Mesendoderm (in vitro differentiated cells): ENCODE measurements at regions not wholly inside any gene's neighbourhood (a gene's known extent, or its start where the extent isn't known, plus 50 kb on each side); places are given as distances from the start of the nearest gene placed in this dataset.

ENCODE experiments used
- DNase-seq: peaks from one replicate; pipeline ENCODE4 v3.0.0; 2013
- H2AK5ac ChIP-seq: 2 replicates; pipeline ENCODE4 v1.6.1; 2013; ENCODE audit warnings: low read length, inconsistent platforms
- H2BK120ac ChIP-seq: 2 replicates; pipeline ENCODE4 v1.6.1; 2013; ENCODE audit warnings: low read depth, mild to moderate bottlenecking, low read length, moderate library complexity, mixed read lengths
- H2BK15ac ChIP-seq: replicated peaks from 2 replicates; pipeline ENCODE4 v1.6.1; 2013; ENCODE audit warnings: low read depth, mild to moderate bottlenecking, moderate library complexity
- H2BK5ac ChIP-seq: 2 replicates; pipeline ENCODE4 v1.6.1; 2013; ENCODE audit warnings: low read length, inconsistent platforms
- H3K18ac ChIP-seq: 2 replicates; pipeline ENCODE4 v1.6.1; 2013; ENCODE audit warnings: mild to moderate bottlenecking, low read length, mixed read lengths
- H3K23ac ChIP-seq: one replicate; pipeline ENCODE4 v1.6.1; 2013; ENCODE audit warnings: low read length
- H3K27ac ChIP-seq: 2 replicates; pipeline ENCODE4 v1.5.1; 2013; ENCODE audit warnings: low read depth, mild to moderate bottlenecking, inconsistent platforms, low read length, moderate library complexity
- H3K27me3 ChIP-seq: 2 replicates; pipeline ENCODE4 v1.6.1; 2013; ENCODE audit warnings: low read length, control low read depth, mild to moderate bottlenecking, inconsistent platforms; ENCODE audit not compliant: insufficient read depth, poor library complexity
- H3K36me3 ChIP-seq: 2 replicates; pipeline ENCODE4 v1.6.1; 2013; ENCODE audit warnings: low read length, inconsistent platforms; ENCODE audit not compliant: control insufficient read depth, insufficient read depth
- H3K4ac ChIP-seq: one replicate; pipeline ENCODE4 v1.6.1; 2013; ENCODE audit warnings: low read depth, mild to moderate bottlenecking, low read length, moderate library complexity
- H3K4me1 ChIP-seq: 2 replicates; pipeline ENCODE4 v1.6.1; 2013; ENCODE audit warnings: low read depth, low read length, inconsistent platforms; ENCODE audit not compliant: control insufficient read depth
- H3K4me2 ChIP-seq: 2 replicates; pipeline ENCODE4 v1.6.1; 2013; ENCODE audit warnings: low read length
- H3K4me3 ChIP-seq: 2 replicates; pipeline ENCODE4 v1.5.1; 2013; ENCODE audit warnings: mild to moderate bottlenecking, low read length
- H3K56ac ChIP-seq: one replicate; pipeline ENCODE4 v1.6.1; 2013; ENCODE audit warnings: low read length
- H3K79me1 ChIP-seq: 2 replicates; pipeline ENCODE4 v1.6.1; 2013; ENCODE audit warnings: low read length, inconsistent platforms
- H3K79me2 ChIP-seq: 2 replicates; pipeline ENCODE4 v1.6.1; 2013; ENCODE audit warnings: mild to moderate bottlenecking, low read length; ENCODE audit not compliant: control insufficient read depth, insufficient read depth
- H3K9ac ChIP-seq: 2 replicates; pipeline ENCODE4 v1.6.1; 2013; ENCODE audit warnings: low read length, inconsistent platforms
- H4K5ac ChIP-seq: one replicate; pipeline ENCODE4 v1.6.1; 2013; ENCODE audit warnings: low read length
- H4K8ac ChIP-seq: one replicate; pipeline ENCODE4 v1.6.1; 2013; ENCODE audit warnings: low read depth, mild to moderate bottlenecking, control low read depth, low read length, moderate library complexity
- WGBS: extraction: QIAGEN DNeasy Blood & Tissue Kit; methylation state at CpG from one replicate; pipeline ENCODE4 v1.1.7; 2013; ENCODE audit warnings: low lambda C conversion rate, missing lambda C conversion rate; ENCODE audit not compliant: insufficient coverage; ENCODE audit errors: extremely low coverage; 5-methylcytosine and 5-hydroxymethylcytosine counted together

GRCh38 chr16:59878999-59879398 is 1144.9 kb upstream of the GOT2 start:
- Histone ChIP-seq H4K8ac (no peak overlapping the region), H3K18ac (no peak overlapping the region), H3K4me1 (no peaks in the 10 kb centered on the region), H2BK15ac (no peak overlapping the region), H3K23ac (no peak overlapping the region), H2AK5ac (no peak overlapping the region), H3K79me2 (no peaks in the 10 kb centered on the region), H3K36me3 (no peaks in the 10 kb centered on the region), H4K5ac (no peak overlapping the region), H3K9ac (no peak overlapping the region), H3K4me2 (no peak overlapping the region), H3K4ac (no peak overlapping the region), H3K27ac (no peak overlapping the region), H3K4me3 (no peak overlapping the region), H2BK120ac (no peak overlapping the region), H3K56ac (no peak overlapping the region), H2BK5ac (no peak overlapping the region), H3K79me1 (no peaks in the 10 kb centered on the region), H3K27me3 (no peaks in the 10 kb centered on the region)
- WGBS: no CpG with 5 or more reads among the region's 7 CpGs
- peak; percentile 13 for DNase-seq

- no peak overlapping the region for H3K18ac ChIP-seq
- no peaks in the 10 kb centered on the region for H3K79me2 ChIP-seq
- H4K5ac ChIP-seq: no peak overlapping the region
- H2BK15ac ChIP-seq: no peak overlapping the region
- no peaks in the 10 kb centered on the region for H3K79me1 ChIP-seq
- H3K36me3 ChIP-seq: no peaks in the 10 kb centered on the region
- H2BK5ac ChIP-seq: no peak overlapping the region
- no peak overlapping the region for H2BK120ac ChIP-seq
- no peak overlapping the region for H3K23ac ChIP-seq
- H3K4me1 ChIP-seq: no peaks in the 10 kb centered on the region
- no peak overlapping the region for H3K9ac ChIP-seq
- no peak overlapping the region for H3K4me3 ChIP-seq
- no peak overlapping the region for H3K4ac ChIP-seq
- H2AK5ac ChIP-seq: no peak overlapping the region
- WGBS: no CpG with 5 or more reads among the region's 3 CpGs
- H4K8ac ChIP-seq: no peak overlapping the region
- H3K56ac ChIP-seq: no peak overlapping the region
- H3K27ac ChIP-seq: no peak overlapping the region
- H3K4me2 ChIP-seq: no peak overlapping the region
- DNase-seq: no peak
- H3K27me3 ChIP-seq: no peaks in the 10 kb centered on the region
Observed at GRCh38 chr16:59878479-59878878, 1144.4 kb upstream of the GOT2 start.

GRCh38 chr16:59864981-59865666 is 1131.0 kb upstream of the GOT2 start:
- no peak overlapping the region for H3K4ac ChIP-seq
- no peak overlapping the region for H3K56ac ChIP-seq
- H2BK120ac ChIP-seq: no peak overlapping the region
- H4K8ac ChIP-seq: no peak overlapping the region
- no peak for DNase-seq
- no peaks in the 10 kb centered on the region for H3K79me1 ChIP-seq
- no peaks in the 10 kb centered on the region for H3K27me3 ChIP-seq
- WGBS: no CpG with 5 or more reads among the region's 4 CpGs
- H2BK5ac ChIP-seq: no peak overlapping the region
- no peak overlapping the region for H3K4me3 ChIP-seq
- H2BK15ac ChIP-seq: no peak overlapping the region
- H3K27ac ChIP-seq: no peak overlapping the region
- H4K5ac ChIP-seq: no peak overlapping the region
- no peaks in the 10 kb centered on the region for H3K36me3 ChIP-seq
- no peaks in the 10 kb centered on the region for H3K79me2 ChIP-seq
- H3K18ac ChIP-seq: no peak overlapping the region
- no peak overlapping the region for H2AK5ac ChIP-seq
- no peak overlapping the region for H3K9ac ChIP-seq
- H3K4me1 ChIP-seq: no peaks in the 10 kb centered on the region
- no peak overlapping the region for H3K23ac ChIP-seq
- H3K4me2 ChIP-seq: no peak overlapping the region

- WGBS: no CpG with 5 or more reads among the region's 3 CpGs
- no peaks in the 10 kb centered on the region for H3K79me2 ChIP-seq
- H4K5ac ChIP-seq: no peak overlapping the region
- no peak overlapping the region for H3K9ac ChIP-seq
- no peak overlapping the region for H3K18ac ChIP-seq
- H3K56ac ChIP-seq: no peak overlapping the region
- H4K8ac ChIP-seq: no peak overlapping the region
- H3K4me2 ChIP-seq: no peak overlapping the region
- H3K79me1 ChIP-seq: no peaks in the 10 kb centered on the region
- no peak overlapping the region for H3K4me3 ChIP-seq
- H3K36me3 ChIP-seq: no peaks in the 10 kb centered on the region
- no peak overlapping the region for H3K23ac ChIP-seq
- H3K4me1 ChIP-seq: no peaks in the 10 kb centered on the region
- H2BK15ac ChIP-seq: no peak overlapping the region
- H3K27ac ChIP-seq: no peak overlapping the region
- H3K27me3 ChIP-seq: no peaks in the 10 kb centered on the region
- H2BK120ac ChIP-seq: no peak overlapping the region
- H3K4ac ChIP-seq: no peak overlapping the region
- no peak overlapping the region for H2BK5ac ChIP-seq
- no peak for DNase-seq
- H2AK5ac ChIP-seq: no peak overlapping the region
Observed at GRCh38 chr16:59859676-59860402, 1125.7 kb upstream of the GOT2 start.

- Histone ChIP-seq H3K79me1 (no peaks in the 10 kb centered on the region), H3K9ac (no peak overlapping the region), H4K5ac (no peak overlapping the region), H3K18ac (peak overlapping the region; percentile 39), H3K4me3 (no peak overlapping the region), H4K8ac (no peak overlapping the region), H3K36me3 (no peaks in the 10 kb centered on the region), H3K27me3 (no peaks in the 10 kb centered on the region), H2BK15ac (no peak overlapping the region), H3K27ac (no peak overlapping the region), H3K79me2 (no peaks in the 10 kb centered on the region), H2BK120ac (no peak overlapping the region), H3K4me1 (no peaks in the 10 kb centered on the region), H3K4me2 (no peak overlapping the region), H2BK5ac (no peak overlapping the region), H2AK5ac (no peak overlapping the region), H3K4ac (no peak overlapping the region), H3K23ac (no peak overlapping the region), H3K56ac (no peak overlapping the region)
- no CpG with 5 or more reads among the region's 4 CpGs for WGBS
- DNase-seq: no peak
Observed at GRCh38 chr16:59854846-59855439, 1120.8 kb upstream of the GOT2 start.
